SH-SY5Y (cell line): ENCODE measurements at regions not wholly inside any gene's neighbourhood (a gene's known extent, or its start where the extent isn't known, plus 50 kb on each side); places are given as distances from the start of the nearest gene placed in this dataset.

Experiments used
- GATA2 ChIP-seq: IDR thresholded peaks from 2 replicates; pipeline ENCODE4 v1.6.1; 2011; ENCODE audit warnings: mild to moderate bottlenecking, low read depth, low read length
- GATA3 ChIP-seq: IDR thresholded peaks from 2 replicates; pipeline ENCODE4 v1.6.1; 2011; ENCODE audit warnings: low read depth, mild to moderate bottlenecking, low read length, moderate library complexity

GRCh38 chr12:73629893-73630831 lies 907.5 kb upstream of the ATXN7L3B start:
- no peak for TF ChIP-seq GATA3
- no peak for TF ChIP-seq GATA2
